ENCODE measurements at regions not wholly inside any gene's neighbourhood (a gene's known extent, or its start where the extent isn't known, plus 50 kb on each side); places are given as distances from the start of the nearest gene placed in this dataset.

DNA sequence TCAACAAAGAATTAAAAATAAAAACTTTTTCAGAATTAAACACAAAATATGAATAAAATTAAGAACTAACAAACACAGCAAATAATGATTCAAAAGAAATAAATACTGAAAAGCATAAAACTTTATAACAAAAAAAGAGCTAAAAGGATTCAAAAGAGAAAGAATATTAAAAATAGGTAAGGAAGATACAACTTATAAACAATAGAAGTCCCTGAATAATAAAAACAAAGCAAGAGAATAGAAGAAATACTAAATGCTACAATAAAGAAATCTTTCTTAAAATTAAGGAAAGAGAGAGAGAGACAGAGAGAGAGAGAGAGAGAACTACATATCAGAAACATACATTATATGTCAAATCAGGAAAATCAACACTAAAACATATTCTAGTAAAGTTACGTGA lies 619.9 kb upstream of the SLIT2 start:
- BruUV-seq (replicated peaks), result no TSS peak
- no peak overlapping the region for H3K27ac ChIP-seq (ENCODE audit: low read length)

DNA sequence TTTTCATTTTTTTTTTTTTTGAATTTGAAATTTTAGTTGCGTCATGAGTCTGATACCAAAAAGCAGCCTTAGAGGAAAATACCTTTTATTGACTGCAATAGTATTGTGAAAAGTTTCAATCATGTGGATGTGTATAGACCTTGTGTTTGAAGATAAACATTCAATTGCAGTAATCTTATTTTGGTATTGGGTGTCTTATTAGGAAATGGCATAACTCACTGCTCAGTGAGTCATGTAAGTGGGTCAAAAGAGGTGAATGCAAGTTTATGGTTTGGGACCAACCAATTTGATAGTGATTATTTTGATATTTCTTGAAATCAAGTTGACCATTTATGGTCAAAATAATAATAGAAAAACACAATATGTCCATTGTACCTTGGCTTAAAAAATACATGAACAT lies 627.8 kb upstream of the SLIT2 start:
- no peak overlapping the region for H3K27ac ChIP-seq (ENCODE audit: low read length)
- no peak overlapping the region for H3K4me3 ChIP-seq (ENCODE audit: low read depth in 2 of 2, low read length in 2 of 2)
- TF ChIP-seq TCF7L2 (IDR thresholded peaks at IDR 0.05; ENCODE audit: low read depth, low read length), result no peak
- no peak for TF ChIP-seq SIN3A (IDR thresholded peaks at IDR 0.05; ENCODE audit: borderline replicate concordance, insufficient read depth, low read depth, low read length)
- no peak for TF ChIP-seq POLR2AphosphoS5 (IDR thresholded peaks at IDR 0.05; ENCODE audit: low read depth, low read length)
- no peak for TF ChIP-seq REST (IDR thresholded peaks at IDR 0.05; ENCODE audit: insufficient read depth in 1 of 2, low read depth in 2 of 2, low read length in 1 of 2)
- no peak for TF ChIP-seq CTCF (IDR thresholded peaks at IDR 0.05)
- intact Hi-C loops (cut with micrococcal nuclease; ENCODE audit: unreplicated experiment), result no loop called here
- BruUV-seq (replicated peaks), result no TSS peak
- in situ Hi-C loops (cut with HindIII; ENCODE audit: low pct_unique_long_range_greater_than_20kb, low sequenced_read_pairs), result no loop called here
- ChIA-PET CTCF (no interaction called here), POLR2A (no interaction called here)
- H3K36me3 ChIP-seq (ENCODE audit: control insufficient read depth, insufficient read depth, low read length), result no peaks in the 10 kb centered on the region
- no peaks in the 10 kb centered on the region for H3K27me3 ChIP-seq (ENCODE audit: control insufficient read depth, insufficient read depth, low read length)
- ATAC-seq (no peak), DNase-seq (ENCODE audit: low read depth, low spot score) (no peak)
- H3K9me3 ChIP-seq (ENCODE audit: control insufficient read depth, insufficient read depth, low read depth, low read length), result no peaks in the 10 kb centered on the region
- no peaks in the 10 kb centered on the region for H3K4me1 ChIP-seq (ENCODE audit: control insufficient read depth, insufficient read depth, low read length)

More for the DNA sequence above, 619.9 kb upstream of the SLIT2 start:
- intact Hi-C loops (cut with micrococcal nuclease; ENCODE audit: unreplicated experiment), result no loop called here
- POLR2A ChIA-PET, result no interaction called here
- in situ Hi-C loops (cut with HindIII; ENCODE audit: low pct_unique_long_range_greater_than_20kb, low sequenced_read_pairs), result no loop called here
- no peak for DNase-seq (ENCODE audit: low read depth, low spot score)
- CTCF ChIA-PET, result no interaction called here
- TF ChIP-seq CTCF (IDR thresholded peaks at IDR 0.05) (no peak), SIN3A (IDR thresholded peaks at IDR 0.05; ENCODE audit: borderline replicate concordance, insufficient read depth, low read depth, low read length) (no peak), POLR2AphosphoS5 (IDR thresholded peaks at IDR 0.05; ENCODE audit: low read depth, low read length) (no peak), REST (IDR thresholded peaks at IDR 0.05; ENCODE audit: insufficient read depth in 1 of 2, low read depth in 2 of 2, low read length in 1 of 2) (no peak), TCF7L2 (IDR thresholded peaks at IDR 0.05; ENCODE audit: low read depth, low read length) (no peak)
- Histone ChIP-seq H3K27me3 (ENCODE audit: control insufficient read depth, insufficient read depth, low read length) (no peaks in the 10 kb centered on the region), H3K4me1 (ENCODE audit: control insufficient read depth, insufficient read depth, low read length) (no peaks in the 10 kb centered on the region), H3K9me3 (ENCODE audit: control insufficient read depth, insufficient read depth, low read depth, low read length) (0 out of 2 replicates have a peak, but pooled peaks cover 5% of the 10 kb centered on the region), H3K36me3 (ENCODE audit: control insufficient read depth, insufficient read depth, low read length) (no peaks in the 10 kb centered on the region), H3K4me3 (ENCODE audit: low read depth in 2 of 2, low read length in 2 of 2) (no peak overlapping the region)
- ATAC-seq, result no peak

Measured in Panc1 (cell line).